GM19239 (cell line): ENCODE measurements at regions not wholly inside any gene's neighbourhood (a gene's known extent, or its start where the extent isn't known, plus 50 kb on each side); places are given as distances from the start of the nearest gene placed in this dataset.

Source experiments
- DNase-seq: peaks from one replicate; pipeline ENCODE4 v3.0.0; 2011; ENCODE audit warnings: low spot score; ENCODE audit not compliant: insufficient read length
- FAIRE-seq: peaks from 2 replicates; lab custom pipeline; 2011; peaks lifted over from hg19 to GRCh38; lab: Jason Lieb, UNC

DNA sequence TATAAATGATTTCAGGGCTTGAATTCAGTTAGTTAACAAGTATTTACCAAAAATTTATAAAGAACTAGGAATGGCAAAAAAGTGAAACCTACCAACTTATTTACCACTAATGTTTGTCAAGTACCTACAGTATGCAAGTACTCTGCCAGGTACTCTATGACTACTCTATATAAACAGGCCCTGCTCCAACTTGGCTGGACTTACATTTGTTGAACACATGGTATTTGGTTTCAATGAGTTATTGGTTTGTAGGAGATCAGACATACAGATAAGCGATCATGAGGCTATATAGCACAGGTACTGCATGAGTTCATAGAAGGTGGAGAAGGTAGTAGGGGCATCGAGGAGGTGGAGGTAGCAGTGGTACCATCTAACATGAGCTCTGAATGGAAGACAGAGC is 159.9 kb upstream of the PDGFD start:
- no peak for FAIRE-seq
- DNase-seq = no peak

DNA sequence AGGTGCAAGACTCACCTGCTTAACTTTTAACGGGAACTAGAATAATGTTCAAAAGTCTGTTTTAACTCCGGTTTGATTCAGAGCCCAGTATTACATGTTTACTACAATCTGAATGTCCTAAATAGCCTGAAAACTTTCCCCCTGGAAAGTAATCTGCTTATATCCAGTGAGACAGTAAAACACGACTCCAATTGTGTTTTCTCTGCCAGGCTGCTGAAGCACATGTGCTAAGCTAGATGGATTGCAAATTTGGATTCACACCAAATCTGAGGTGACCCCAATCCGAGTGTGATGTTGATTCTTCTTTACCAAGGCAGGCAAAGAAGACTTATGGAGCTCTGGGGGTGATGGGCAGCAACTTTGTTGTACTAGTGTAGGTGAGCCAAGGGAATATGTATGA is 158.7 kb upstream of the PDGFD start:
- no peak for FAIRE-seq
- DNase-seq = no peak

- FAIRE-seq = no peak
Observed at GRCh38 chr11:104320956-104321355, 157.0 kb upstream of the PDGFD start.

GRCh38 chr11:104320097-104320496 is 156.2 kb upstream of the PDGFD start:
- DNase-seq (no peak), FAIRE-seq (no peak)

More at GRCh38 chr11:104320956-104321355, 157.0 kb upstream of the PDGFD start:
- DNase-seq = no peak

DNA sequence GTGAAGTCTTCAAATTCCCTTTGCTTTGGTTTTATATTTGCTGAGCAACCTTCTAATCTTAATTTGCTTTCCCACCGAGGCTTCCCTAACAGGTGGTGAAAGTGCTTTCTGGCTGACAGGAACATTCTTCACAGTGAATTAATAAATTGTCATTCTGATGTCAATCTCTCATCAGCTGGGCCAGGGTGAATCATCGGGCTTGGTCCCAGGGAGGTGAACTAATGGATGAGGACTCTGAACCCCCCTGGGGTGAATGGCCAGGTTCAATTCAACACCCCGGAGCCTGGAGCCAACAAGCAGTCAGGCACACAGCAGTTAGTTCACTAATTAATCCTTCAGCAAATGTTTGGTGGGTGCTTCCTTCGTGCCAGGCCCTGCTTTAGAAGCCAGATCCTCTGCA is 155.4 kb upstream of the PDGFD start:
- DNase-seq (no peak), FAIRE-seq (no peak)

- FAIRE-seq (no peak), DNase-seq (no peak)
Observed at GRCh38 chr11:104306862-104307474, 143.0 kb upstream of the PDGFD start.

DNA sequence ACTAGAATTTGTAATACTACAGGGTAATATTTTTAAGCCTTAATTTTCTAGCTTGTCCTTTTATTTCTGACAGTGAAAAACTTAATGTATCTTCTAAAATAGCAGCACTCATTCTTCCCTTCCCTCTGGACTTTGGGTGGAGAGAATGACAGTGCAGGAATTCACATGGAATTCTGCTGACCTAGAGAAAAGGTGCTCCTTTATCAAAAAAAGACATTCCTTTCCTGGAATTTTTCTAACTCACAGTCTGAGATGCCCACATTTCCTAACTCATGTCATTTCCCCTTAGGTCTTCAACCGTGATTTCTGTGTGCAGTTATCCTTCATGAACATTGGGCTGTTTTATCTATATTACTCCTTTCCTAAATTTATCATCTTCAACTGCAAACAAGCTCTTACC is 137.8 kb upstream of the PDGFD start:
- FAIRE-seq = no peak
- DNase-seq = no peak

DNA sequence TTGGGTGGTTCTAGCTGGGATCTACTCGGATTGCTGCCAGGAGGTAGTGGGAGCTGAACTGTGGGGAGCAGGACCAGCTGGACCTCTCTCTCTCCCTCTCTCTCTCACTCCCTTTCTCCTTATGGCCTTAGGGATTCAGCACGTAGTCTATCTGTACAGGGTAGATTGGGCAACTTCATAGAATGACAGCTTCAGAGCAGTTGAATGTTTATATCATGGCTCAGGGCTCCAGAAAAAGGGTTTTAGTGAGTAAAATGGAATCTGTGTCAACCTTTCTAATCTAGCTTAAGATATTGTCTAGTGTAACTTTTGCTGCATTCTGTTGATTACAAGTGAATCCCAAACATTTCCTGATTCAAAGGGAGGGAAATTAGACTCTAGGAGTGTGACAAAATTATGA is 127.7 kb upstream of the PDGFD start:
- no peak for DNase-seq
- no peak for FAIRE-seq

DNA sequence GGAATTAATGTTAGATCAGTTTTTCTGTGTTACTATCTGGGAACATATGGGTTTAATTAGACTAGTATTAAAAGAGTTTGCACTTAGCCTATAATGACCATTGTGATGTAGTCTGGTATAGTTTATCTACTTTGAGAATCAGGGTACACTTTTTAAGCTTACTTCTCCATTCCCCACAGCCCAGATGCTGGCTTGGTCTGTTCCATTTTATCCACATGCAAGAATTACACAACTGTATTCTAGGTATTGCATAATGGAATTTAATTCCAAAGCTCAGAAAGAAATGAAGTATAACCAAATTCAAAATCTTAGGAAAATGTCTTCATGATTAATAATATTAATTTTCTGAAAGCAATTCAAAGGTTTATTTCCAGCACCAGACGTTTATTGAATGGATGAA is 122.2 kb upstream of the PDGFD start:
- FAIRE-seq = no peak
- DNase-seq = no peak

GRCh38 chr11:104279587-104279986 is 115.6 kb upstream of the PDGFD start:
- DNase-seq (no peak), FAIRE-seq (no peak)

- FAIRE-seq (no peak), DNase-seq (no peak)
Observed at GRCh38 chr11:104275992-104276391, 112.0 kb upstream of the PDGFD start.

GRCh38 chr11:104260456-104260855 is 96.5 kb upstream of the PDGFD start:
- DNase-seq (no peak), FAIRE-seq (no peak)

GRCh38 chr11:104259121-104259610 is 95.2 kb upstream of the PDGFD start:
- no peak for FAIRE-seq
- DNase-seq = no peak

DNA sequence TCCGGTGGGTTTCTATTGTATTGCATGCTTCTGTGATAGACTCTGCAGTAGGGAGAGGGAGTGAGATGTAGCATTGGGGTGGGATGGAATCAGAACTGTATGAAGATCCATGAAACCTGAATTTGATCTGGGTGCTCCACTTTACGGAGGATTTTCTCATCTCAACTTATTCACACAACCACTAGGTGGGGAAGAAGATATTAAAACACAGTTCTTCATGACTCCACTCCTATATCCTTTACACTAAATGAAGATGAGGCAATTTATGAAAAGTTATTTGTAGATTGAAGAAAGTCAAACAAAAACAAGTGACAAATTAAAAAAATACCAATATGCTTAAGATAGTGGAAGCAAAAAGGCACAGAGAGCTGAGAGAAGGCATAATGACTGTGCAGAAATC is 92.6 kb upstream of the PDGFD start:
- DNase-seq (no peak), FAIRE-seq (no peak)

DNA sequence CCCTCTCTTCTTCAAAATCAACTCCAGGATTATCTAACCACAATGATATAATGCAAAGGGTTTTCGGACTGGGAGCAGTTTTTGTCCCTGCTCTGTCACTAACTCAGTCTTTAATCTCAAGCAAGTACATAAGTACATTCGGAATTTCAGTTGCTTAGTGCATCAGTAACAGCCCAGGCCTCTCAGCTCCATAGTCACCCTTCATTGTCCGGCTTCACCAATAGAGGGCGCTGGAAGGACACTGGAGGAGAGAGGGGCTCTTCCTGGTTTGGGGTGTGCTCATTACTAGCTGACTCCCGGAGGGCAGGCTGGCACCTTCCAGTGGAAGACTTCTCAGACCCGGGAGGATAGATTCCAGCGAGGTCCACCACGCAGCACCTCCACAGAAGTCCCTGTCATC is 90.4 kb upstream of the PDGFD start:
- peak; percentile 84 for FAIRE-seq
- peak; percentile 10 for DNase-seq

- FAIRE-seq (no peak), DNase-seq (no peak)
Observed at GRCh38 chr11:104246590-104246989, 82.6 kb upstream of the PDGFD start.

DNA sequence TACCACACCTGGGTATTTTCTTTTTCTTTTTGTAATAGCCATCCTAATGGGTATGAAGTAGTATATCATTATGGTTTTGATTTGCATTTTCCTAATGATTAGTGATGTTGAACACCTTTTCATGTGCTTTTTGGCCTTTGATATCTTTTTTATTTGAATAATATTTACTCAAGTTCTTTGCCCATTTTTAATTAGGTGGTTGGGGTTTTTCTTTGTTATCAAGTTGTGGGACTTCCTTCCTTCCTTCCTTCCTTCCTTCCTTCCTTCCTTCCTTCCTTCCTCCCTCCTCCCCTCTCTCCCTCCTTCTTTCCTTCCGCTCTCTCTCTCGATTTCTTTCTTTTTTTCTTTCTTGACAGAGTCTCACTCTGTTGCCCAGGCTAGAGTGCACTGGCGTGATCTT is 75.0 kb upstream of the PDGFD start:
- DNase-seq (no peak), FAIRE-seq (no peak)

- no peak for DNase-seq
- FAIRE-seq = no peak
Observed at GRCh38 chr11:104225047-104225446, 61.1 kb upstream of the PDGFD start.

DNA sequence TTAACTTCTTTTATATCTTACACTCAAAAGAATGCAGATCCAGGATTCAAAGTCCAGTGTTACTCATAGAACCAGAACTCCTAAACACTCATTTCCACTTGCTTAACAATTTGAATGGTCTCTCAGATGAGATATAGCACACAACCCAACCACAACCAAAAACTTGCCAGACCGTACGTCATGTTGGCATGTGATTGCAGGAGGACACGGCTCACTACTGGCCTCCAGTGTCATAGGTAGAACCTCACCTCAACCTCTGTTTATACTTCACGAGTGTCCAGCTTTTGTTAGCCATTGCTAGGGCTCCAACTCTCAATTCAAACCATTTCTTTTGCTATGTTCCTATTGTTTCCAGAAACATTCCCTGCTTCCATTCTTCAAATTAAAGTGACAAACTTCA is 58.5 kb upstream of the PDGFD start:
- FAIRE-seq = no peak
- no peak for DNase-seq

GRCh38 chr11:104221455-104221854 is 57.5 kb upstream of the PDGFD start:
- DNase-seq (no peak), FAIRE-seq (no peak)

- DNase-seq = no peak
- no peak for FAIRE-seq
Observed at GRCh38 chr11:104219096-104219495, 55.1 kb upstream of the PDGFD start.

DNA sequence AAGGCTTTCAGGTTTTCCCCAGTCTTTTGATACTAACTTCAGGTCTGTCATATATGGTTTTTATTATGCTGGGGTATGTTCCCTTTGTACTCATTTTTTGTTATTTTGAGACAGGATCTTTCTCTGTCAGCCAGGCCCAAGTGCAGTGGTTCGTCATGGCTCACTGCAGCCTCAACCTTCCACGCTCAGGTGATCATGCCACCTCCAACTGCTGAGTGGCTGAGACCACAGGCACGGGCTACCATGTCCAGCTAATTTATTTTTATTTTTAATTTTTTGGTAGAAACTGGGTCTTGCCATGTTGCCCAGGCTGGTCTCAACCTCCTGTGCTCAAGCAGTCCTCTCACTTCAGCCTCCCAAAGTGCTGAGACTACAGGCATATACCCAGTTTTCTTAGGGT is 50.6 kb upstream of the PDGFD start:
- no peak for DNase-seq
- no peak for FAIRE-seq
